Nephron (organoid): ENCODE measurements at regions not wholly inside any gene's neighbourhood (a gene's known extent, or its start where the extent isn't known, plus 50 kb on each side); places are given as distances from the start of the nearest gene placed in this dataset.
"Not testable (repeated sequence)": the region's sequence is repeated elsewhere in the genome, so short reads cannot be mapped to it uniquely, and the experiment has no call there.

Experiments used
- H3K27ac Mint-ChIP-seq, 3 experiments: 2 replicates each; pipeline ENCODE4 v1.8.0; 2020; ENCODE audit warnings: mixed read lengths in 3 of 3, mild to moderate bottlenecking in 2 of 3, moderate library complexity in 1 of 3
- H3K27me3 Mint-ChIP-seq: 2 replicates; pipeline ENCODE4 v1.8.0; 2021; ENCODE audit warnings: low read depth, mild to moderate bottlenecking, moderate library complexity, mixed read lengths
- H3K36me3 Mint-ChIP-seq: 2 replicates; pipeline ENCODE4 v1.8.0; 2020; ENCODE audit warnings: low read depth, mixed read lengths
- H3K4me1 Mint-ChIP-seq: 2 replicates; pipeline ENCODE4 v1.8.0; 2020; ENCODE audit warnings: mixed read lengths
- H3K4me3 Mint-ChIP-seq, 3 experiments: 2 replicates each; pipeline ENCODE4 v1.8.0; 2020; ENCODE audit warnings: mild to moderate bottlenecking in 3 of 3, mixed read lengths in 3 of 3, moderate library complexity in 2 of 3
- H3K9me3 Mint-ChIP-seq: 2 replicates; pipeline ENCODE4 v1.8.0; 2020; ENCODE audit warnings: mixed read lengths
- CTCF ChIP-seq, 3 experiments: fragments of 200-600 bp; sonication (generic); IDR thresholded peaks; one replicate each; pipeline ENCODE4 v1.5.0; 2021; ENCODE audit warnings: antibody characterized with exemption in 3 of 3; ENCODE audit not compliant: unreplicated experiment in 3 of 3

DNA sequence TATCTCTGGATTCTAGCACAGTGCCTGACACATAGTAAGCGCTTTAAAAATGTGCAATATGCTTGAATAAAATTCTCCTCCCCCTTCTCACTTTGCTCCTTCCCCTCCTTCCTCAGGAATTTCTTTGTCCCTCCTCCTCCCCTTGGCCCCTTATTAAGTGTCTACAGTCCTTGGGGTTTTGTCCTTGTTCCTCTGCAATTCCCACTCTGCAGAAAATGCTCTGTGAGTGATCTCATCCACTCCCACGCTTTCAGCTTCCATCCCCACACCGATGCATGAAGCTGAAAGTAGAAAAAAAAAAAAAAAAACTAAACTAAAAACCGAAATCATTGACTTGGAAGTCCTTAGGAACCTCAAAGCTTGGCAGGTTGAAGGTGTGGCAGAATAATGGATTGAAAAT, 273.6 kb downstream of the RRAGC start:
- H3K27ac Mint-ChIP-seq: peak overlapping the region in 1 of 3 experiments; percentile 2
- no peak for TF ChIP-seq CTCF (IDR thresholded peaks at IDR 0.05; ENCODE audit: unreplicated experiment in 3 of 3)
- H3K9me3 Mint-ChIP-seq: peaks cover 30% of the 10 kb centered on the region
- no peak overlapping the region for H3K4me3 Mint-ChIP-seq
- H3K27me3 Mint-ChIP-seq: peaks cover 26% of the 10 kb centered on the region
- peaks cover 35% of the 10 kb centered on the region for H3K4me1 Mint-ChIP-seq
- peaks cover 9% of the 10 kb centered on the region for H3K36me3 Mint-ChIP-seq

DNA sequence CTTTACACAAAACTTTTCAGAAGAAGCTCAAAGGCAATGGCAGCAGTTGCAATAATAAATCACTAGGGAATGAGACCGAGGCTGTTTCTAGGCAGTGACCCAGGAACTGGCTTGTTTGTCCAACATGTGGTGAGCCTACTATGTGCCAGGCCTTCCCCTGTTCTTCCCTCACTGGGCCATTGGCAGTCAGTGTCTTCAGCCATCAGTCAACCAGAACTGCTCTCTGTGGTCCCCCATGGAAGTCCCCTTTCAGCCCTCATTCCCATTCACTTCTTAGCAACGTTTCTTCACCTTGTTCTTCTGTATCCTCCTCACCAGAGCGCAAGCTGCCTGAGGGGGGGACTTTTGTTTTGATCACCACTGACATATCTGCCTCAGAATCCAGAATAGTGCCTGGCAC, 274.1 kb downstream of the RRAGC start:
- Mint-ChIP-seq H3K9me3 (peaks cover 28% of the 10 kb centered on the region), H3K27ac (peak overlapping the region in 1 of 3 experiments; percentile 14), H3K4me1 (peaks cover 35% of the 10 kb centered on the region), H3K4me3 (no peak overlapping the region), H3K27me3 (peaks cover 31% of the 10 kb centered on the region), H3K36me3 (peaks cover 9% of the 10 kb centered on the region)
- no peak for TF ChIP-seq CTCF (IDR thresholded peaks at IDR 0.05; ENCODE audit: unreplicated experiment in 3 of 3)

DNA sequence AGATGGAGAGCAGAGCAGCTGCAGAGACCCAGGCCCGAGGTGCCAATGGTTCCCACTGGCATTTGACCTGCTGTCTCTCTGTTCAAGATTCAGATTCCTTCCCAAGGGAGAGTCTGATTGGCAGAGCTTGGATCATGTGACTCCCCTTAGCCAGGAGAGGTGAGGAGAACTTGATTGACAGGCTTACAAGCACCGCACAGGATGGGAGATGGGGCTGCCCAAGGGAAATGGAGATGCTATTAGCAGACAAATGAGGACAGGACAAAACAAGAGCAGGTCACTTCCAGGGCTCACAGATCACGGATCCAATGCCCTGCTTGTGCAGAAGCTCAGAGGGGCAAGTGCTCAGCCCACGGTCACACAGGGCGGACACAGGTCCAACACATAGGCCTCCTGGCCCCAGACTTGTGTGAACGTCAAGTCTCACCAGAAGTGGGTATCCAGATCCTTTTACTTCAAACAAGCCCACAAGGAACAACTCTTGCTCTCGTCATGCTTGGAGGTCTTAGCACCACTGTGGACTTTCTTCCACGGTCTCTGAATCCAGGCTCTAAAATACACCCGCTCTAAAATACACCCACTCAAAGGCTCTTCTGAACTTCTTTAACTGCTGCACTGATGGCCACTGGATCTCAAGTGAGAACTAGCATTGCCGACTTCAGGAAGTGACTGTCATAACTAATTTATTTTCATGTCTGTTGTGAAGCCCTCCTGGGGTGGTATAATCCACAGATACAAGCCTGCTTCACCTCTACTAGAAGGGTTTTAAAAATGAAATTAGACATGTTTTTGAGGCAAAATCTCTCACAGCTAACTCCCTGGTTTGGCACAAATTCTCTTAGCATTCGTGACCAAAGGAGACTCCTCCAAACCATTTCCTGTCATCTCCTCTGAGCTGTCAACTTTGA, 274.9 kb downstream of the RRAGC start:
- Mint-ChIP-seq H3K27me3 (peaks cover 39% of the 10 kb centered on the region), H3K36me3 (peaks cover 9% of the 10 kb centered on the region), H3K27ac (peak overlapping the region in 1 of 3 experiments; percentile 14)

GRCh38 chr1:38583287-38583686, 276.3 kb downstream of the RRAGC start:
- peaks cover 53% of the 10 kb centered on the region for H3K27me3 Mint-ChIP-seq
- peaks cover 18% of the 10 kb centered on the region for H3K9me3 Mint-ChIP-seq
- peaks cover 26% of the 10 kb centered on the region for H3K4me1 Mint-ChIP-seq
- not testable (repeated sequence) for H3K27ac Mint-ChIP-seq, H3K36me3 Mint-ChIP-seq, H3K4me3 Mint-ChIP-seq

More for the DNA sequence above, 274.9 kb downstream of the RRAGC start:
- Mint-ChIP-seq H3K9me3 (peaks cover 21% of the 10 kb centered on the region), H3K4me1 (peaks cover 32% of the 10 kb centered on the region), H3K4me3 (no peak overlapping the region)
- no peak for TF ChIP-seq CTCF (IDR thresholded peaks at IDR 0.05; ENCODE audit: unreplicated experiment in 3 of 3)

DNA sequence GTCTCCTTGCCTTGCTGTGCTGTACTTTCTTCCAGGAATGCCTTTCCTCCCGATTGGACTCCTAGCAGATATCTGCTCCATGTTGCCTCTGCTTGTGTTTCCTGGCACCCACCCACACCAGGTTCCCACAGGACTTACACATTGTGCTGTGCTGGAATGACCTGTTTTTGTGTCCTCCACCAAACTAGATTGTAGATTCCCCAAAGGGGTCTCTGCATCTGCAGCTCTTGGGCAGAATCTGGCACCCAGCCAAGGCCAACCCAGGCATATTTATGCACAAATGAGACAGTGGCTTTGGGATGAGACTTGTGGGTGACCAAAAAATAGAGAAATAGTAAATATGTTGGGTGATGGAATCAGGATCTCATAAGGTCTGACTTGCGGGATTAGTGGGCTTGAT, 278.2 kb downstream of the RRAGC start:
- Mint-ChIP-seq H3K27ac (no peak overlapping the region), H3K9me3 (peaks cover 18% of the 10 kb centered on the region), H3K27me3 (peaks cover 65% of the 10 kb centered on the region), H3K36me3 (peaks cover 9% of the 10 kb centered on the region), H3K4me3 (peak overlapping the region in 1 of 3 experiments; percentile 7), H3K4me1 (peaks cover 18% of the 10 kb centered on the region)
- no peak for TF ChIP-seq CTCF (IDR thresholded peaks at IDR 0.05; ENCODE audit: unreplicated experiment in 3 of 3)

- peaks cover 12% of the 10 kb centered on the region for H3K4me1 Mint-ChIP-seq
- H3K27ac Mint-ChIP-seq: no peak overlapping the region
- H3K36me3 Mint-ChIP-seq: peaks cover 9% of the 10 kb centered on the region
- no peak for TF ChIP-seq CTCF (IDR thresholded peaks at IDR 0.05; ENCODE audit: unreplicated experiment in 3 of 3)
- no peak overlapping the region for H3K4me3 Mint-ChIP-seq
- H3K27me3 Mint-ChIP-seq: peaks cover 70% of the 10 kb centered on the region
- peaks cover 16% of the 10 kb centered on the region for H3K9me3 Mint-ChIP-seq
Observed at GRCh38 chr1:38580594-38580993, 279.0 kb downstream of the RRAGC start.
